ENCODE measurements at regions not wholly inside any gene's neighbourhood (a gene's known extent, or its start where the extent isn't known, plus 50 kb on each side); places are given as distances from the start of the nearest gene placed in this dataset.

DNA sequence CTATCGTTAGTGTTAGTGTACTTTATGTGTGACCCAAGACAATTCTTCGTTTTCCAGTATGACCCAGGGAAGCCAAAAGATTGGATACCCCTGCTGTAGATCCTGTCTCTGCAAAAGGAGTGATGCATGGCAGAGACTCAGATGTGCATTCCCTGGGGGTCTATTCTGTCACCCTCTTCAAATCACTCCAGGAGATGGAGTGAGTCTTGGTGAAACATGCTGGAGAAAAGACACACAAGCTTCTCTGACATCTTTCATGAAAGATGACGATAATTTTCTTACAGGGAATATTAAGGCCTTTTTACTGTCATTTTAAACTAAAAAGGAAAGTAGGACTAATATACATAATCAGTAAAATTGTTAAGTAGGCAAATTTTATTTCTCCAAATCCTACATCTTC lies 437.9 kb upstream of the SOX5 start:
- 100% methylated on average over 2 of the region's 3 CpGs for WGBS (ENCODE audit: insufficient coverage)
- no peaks in the 10 kb centered on the region for H3K4me1 ChIP-seq (ENCODE audit: control extremely low read depth in 1 of 4, control insufficient read depth in 4 of 4, insufficient read depth in 4 of 4, low read length in 3 of 4)
- ChIA-PET POLR2A (no interaction called here), CTCF (no interaction called here)
- H3K27ac ChIP-seq (ENCODE audit: insufficient read depth in 1 of 2, low read depth in 1 of 2, low read length in 2 of 2, poor library complexity in 1 of 2, severe bottlenecking in 2 of 2) = no peak overlapping the region
- H3K27me3 ChIP-seq (replicated peaks in 2 of 5; ENCODE audit: control insufficient read depth in 4 of 5, insufficient read depth in 5 of 5, low read length in 4 of 5) = no peaks in the 10 kb centered on the region
- peaks cover 0 to 24% (median 0%) of the 10 kb centered on the region in 5 experiments for H3K9me3 ChIP-seq (ENCODE audit: control extremely low read depth in 1 of 5, control insufficient read depth in 4 of 5, insufficient read depth in 2 of 5, low read depth in 1 of 5, low read length in 4 of 5)
- no peaks in the 10 kb centered on the region for H3K36me3 ChIP-seq (ENCODE audit: control insufficient read depth in 4 of 4, insufficient read depth in 4 of 4, low read length in 3 of 4)
- DNase-seq = no peak
- H3K4me3 ChIP-seq (ENCODE audit: control insufficient read depth in 1 of 7, extremely low read depth in 1 of 7, insufficient read depth in 4 of 7, low read depth in 2 of 7, low read length in 6 of 7) = no peak overlapping the region

DNA sequence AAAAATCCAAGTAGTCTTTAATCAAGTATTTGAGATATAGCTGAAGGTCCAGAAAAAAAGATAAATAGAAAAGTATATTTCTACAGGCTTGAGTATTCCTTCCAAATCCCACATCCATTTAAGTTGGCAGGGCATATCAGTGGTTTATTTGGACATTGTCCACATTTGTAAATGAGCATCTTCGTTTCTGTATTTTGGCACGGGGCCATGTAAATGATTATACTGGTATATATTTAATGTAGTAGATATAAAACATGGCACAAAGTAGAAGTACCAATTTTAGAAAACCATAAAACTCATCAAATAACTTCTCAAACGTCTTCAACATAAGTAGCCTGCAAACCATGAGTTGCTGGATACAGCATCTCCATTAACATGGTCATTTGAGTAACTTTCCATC lies 437.4 kb upstream of the SOX5 start:
- 100% methylated on average over 1 of the region's 3 CpGs for WGBS (ENCODE audit: insufficient coverage)

DNA sequence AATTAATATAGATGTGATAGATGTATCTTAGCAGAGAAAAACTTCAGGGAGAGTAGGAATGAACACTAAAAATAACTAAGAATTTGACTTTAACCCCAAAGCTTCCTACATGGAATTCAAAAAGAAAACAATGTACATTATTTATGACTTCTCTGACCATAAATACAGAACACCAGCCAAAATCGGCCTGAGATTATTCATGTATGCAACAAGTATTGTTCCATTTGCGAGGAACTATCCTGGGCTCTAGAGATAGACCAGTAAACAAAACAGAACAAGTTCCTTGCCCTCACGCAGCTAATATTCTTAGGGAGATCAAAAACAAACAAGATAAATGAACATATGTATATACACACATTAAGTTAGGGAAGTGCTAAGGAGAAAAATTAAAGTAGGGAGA lies 432.3 kb upstream of the SOX5 start:
- DNase-seq = no peak
- H3K9me3 ChIP-seq (ENCODE audit: control extremely low read depth in 1 of 5, control insufficient read depth in 4 of 5, insufficient read depth in 2 of 5, low read depth in 1 of 5, low read length in 4 of 5) = peaks cover 0 to 2% (median 0%) of the 10 kb centered on the region in 5 experiments
- peaks cover 0 to 2% (median 0%) of the 10 kb centered on the region in 4 experiments for H3K4me1 ChIP-seq (ENCODE audit: control extremely low read depth in 1 of 4, control insufficient read depth in 4 of 4, insufficient read depth in 4 of 4, low read length in 3 of 4)
- no peak overlapping the region for H3K4me3 ChIP-seq (ENCODE audit: control insufficient read depth in 1 of 7, extremely low read depth in 1 of 7, insufficient read depth in 4 of 7, low read depth in 2 of 7, low read length in 6 of 7)
- 80% methylated on average over 2 of the region's 3 CpGs for WGBS (ENCODE audit: insufficient coverage)
- CTCF ChIA-PET = no interaction called here
- H3K36me3 ChIP-seq (ENCODE audit: control insufficient read depth in 4 of 4, insufficient read depth in 4 of 4, low read length in 3 of 4) = no peaks in the 10 kb centered on the region
- H3K27me3 ChIP-seq (replicated peaks in 2 of 5; ENCODE audit: control insufficient read depth in 4 of 5, insufficient read depth in 5 of 5, low read length in 4 of 5) = no peaks in the 10 kb centered on the region
- POLR2A ChIA-PET = no interaction called here
- no peak overlapping the region for H3K27ac ChIP-seq (ENCODE audit: insufficient read depth in 1 of 2, low read depth in 1 of 2, low read length in 2 of 2, poor library complexity in 1 of 2, severe bottlenecking in 2 of 2)

More for the DNA sequence above, 437.4 kb upstream of the SOX5 start:
- CTCF ChIA-PET = interaction anchor here (1.7 kb wide), 1 partner anchor 13 kb away, joined by 3 read pairs; no protein-coding TSS in a partner anchor
- no peak for DNase-seq
- peaks cover 0 to 21% (median 0%) of the 10 kb centered on the region in 5 experiments for H3K9me3 ChIP-seq (ENCODE audit: control extremely low read depth in 1 of 5, control insufficient read depth in 4 of 5, insufficient read depth in 2 of 5, low read depth in 1 of 5, low read length in 4 of 5)
- POLR2A ChIA-PET = no interaction called here
- no peak overlapping the region for H3K27ac ChIP-seq (ENCODE audit: insufficient read depth in 1 of 2, low read depth in 1 of 2, low read length in 2 of 2, poor library complexity in 1 of 2, severe bottlenecking in 2 of 2)
- H3K27me3 ChIP-seq (replicated peaks in 2 of 5; ENCODE audit: control insufficient read depth in 4 of 5, insufficient read depth in 5 of 5, low read length in 4 of 5) = no peaks in the 10 kb centered on the region
- no peaks in the 10 kb centered on the region for H3K4me1 ChIP-seq (ENCODE audit: control extremely low read depth in 1 of 4, control insufficient read depth in 4 of 4, insufficient read depth in 4 of 4, low read length in 3 of 4)
- no peak overlapping the region for H3K4me3 ChIP-seq (ENCODE audit: control insufficient read depth in 1 of 7, extremely low read depth in 1 of 7, insufficient read depth in 4 of 7, low read depth in 2 of 7, low read length in 6 of 7)
- H3K36me3 ChIP-seq (ENCODE audit: control insufficient read depth in 4 of 4, insufficient read depth in 4 of 4, low read length in 3 of 4) = no peaks in the 10 kb centered on the region

DNA sequence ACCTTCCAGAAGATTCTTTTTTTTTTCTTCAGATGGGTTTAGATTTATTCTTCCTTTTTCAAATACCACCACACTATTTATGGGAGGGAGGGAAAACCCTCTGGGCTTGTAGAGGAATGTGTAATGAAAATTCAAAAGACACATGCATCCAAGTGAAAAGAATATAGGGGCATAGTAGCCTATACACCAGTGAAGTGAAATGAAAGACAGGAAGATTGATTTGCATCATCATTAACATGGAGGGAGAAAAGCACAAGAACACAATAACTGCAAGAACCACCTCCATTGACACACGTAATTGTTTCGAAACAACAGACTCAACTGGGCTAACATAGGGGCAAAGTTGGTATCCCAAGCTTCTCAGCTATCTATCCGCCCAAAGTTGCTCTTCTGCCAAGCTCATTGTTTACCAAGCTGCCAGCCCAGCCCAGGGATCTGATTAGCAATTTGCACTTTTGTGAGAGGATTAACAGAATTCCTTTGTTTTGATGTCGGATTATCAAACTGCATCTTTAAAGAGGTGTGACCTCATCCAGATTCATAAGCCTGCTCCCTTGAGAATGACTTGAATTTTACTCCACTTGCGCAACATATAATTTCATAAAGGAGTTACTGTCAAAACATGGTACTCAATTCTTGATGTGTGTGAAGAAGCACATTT lies 430.5 kb upstream of the SOX5 start:
- ChIA-PET POLR2A (no interaction called here), CTCF (no interaction called here)
- H3K27me3 ChIP-seq (replicated peaks in 2 of 5; ENCODE audit: control insufficient read depth in 4 of 5, insufficient read depth in 5 of 5, low read length in 4 of 5) = no peaks in the 10 kb centered on the region
- H3K9me3 ChIP-seq (ENCODE audit: control extremely low read depth in 1 of 5, control insufficient read depth in 4 of 5, insufficient read depth in 2 of 5, low read depth in 1 of 5, low read length in 4 of 5) = peaks cover 0 to 2% (median 0%) of the 10 kb centered on the region in 5 experiments
- H3K4me3 ChIP-seq (ENCODE audit: control insufficient read depth in 1 of 7, extremely low read depth in 1 of 7, insufficient read depth in 4 of 7, low read depth in 2 of 7, low read length in 6 of 7) = no peak overlapping the region
- no peak for DNase-seq
- WGBS (ENCODE audit: insufficient coverage) = 100% methylated on average over 3 of the region's 5 CpGs
- peaks cover 0 to 2% (median 0%) of the 10 kb centered on the region in 4 experiments for H3K4me1 ChIP-seq (ENCODE audit: control extremely low read depth in 1 of 4, control insufficient read depth in 4 of 4, insufficient read depth in 4 of 4, low read length in 3 of 4)
- no peak overlapping the region for H3K27ac ChIP-seq (ENCODE audit: insufficient read depth in 1 of 2, low read depth in 1 of 2, low read length in 2 of 2, poor library complexity in 1 of 2, severe bottlenecking in 2 of 2)
- H3K36me3 ChIP-seq (ENCODE audit: control insufficient read depth in 4 of 4, insufficient read depth in 4 of 4, low read length in 3 of 4) = no peaks in the 10 kb centered on the region

DNA sequence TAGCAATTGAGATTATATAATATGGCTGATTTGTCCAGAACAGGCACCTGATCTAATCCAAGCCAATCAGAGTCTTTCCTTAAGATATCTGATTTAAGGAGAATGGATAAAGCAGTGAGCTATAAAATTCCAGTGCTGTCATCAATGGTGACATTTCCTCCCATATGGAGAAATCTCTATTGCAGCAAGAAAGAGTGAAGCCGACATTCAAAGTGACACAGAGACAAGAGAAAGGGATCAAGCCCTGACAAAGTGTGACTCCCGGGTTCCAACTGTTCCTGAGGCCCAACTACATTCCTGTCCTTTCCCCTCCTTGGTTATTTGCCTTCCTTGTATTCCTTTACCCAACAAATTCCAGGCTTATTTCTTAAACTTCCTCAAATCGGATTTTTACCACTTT lies 430.0 kb upstream of the SOX5 start:
- Histone ChIP-seq H3K4me1 (ENCODE audit: control extremely low read depth in 1 of 4, control insufficient read depth in 4 of 4, insufficient read depth in 4 of 4, low read length in 3 of 4) (peaks cover 0 to 2% (median 0%) of the 10 kb centered on the region in 4 experiments), H3K27me3 (replicated peaks in 2 of 5; ENCODE audit: control insufficient read depth in 4 of 5, insufficient read depth in 5 of 5, low read length in 4 of 5) (no peaks in the 10 kb centered on the region), H3K27ac (ENCODE audit: insufficient read depth in 1 of 2, low read depth in 1 of 2, low read length in 2 of 2, poor library complexity in 1 of 2, severe bottlenecking in 2 of 2) (no peak overlapping the region), H3K36me3 (ENCODE audit: control insufficient read depth in 4 of 4, insufficient read depth in 4 of 4, low read length in 3 of 4) (no peaks in the 10 kb centered on the region), H3K9me3 (ENCODE audit: control extremely low read depth in 1 of 5, control insufficient read depth in 4 of 5, insufficient read depth in 2 of 5, low read depth in 1 of 5, low read length in 4 of 5) (peaks cover 0 to 2% (median 0%) of the 10 kb centered on the region in 5 experiments), H3K4me3 (ENCODE audit: control insufficient read depth in 1 of 7, extremely low read depth in 1 of 7, insufficient read depth in 4 of 7, low read depth in 2 of 7, low read length in 6 of 7) (no peak overlapping the region)
- CTCF ChIA-PET = no interaction called here
- no peak for DNase-seq
- 93% methylated on average over 2 of the region's 3 CpGs for WGBS (ENCODE audit: insufficient coverage)
- POLR2A ChIA-PET = no interaction called here

DNA sequence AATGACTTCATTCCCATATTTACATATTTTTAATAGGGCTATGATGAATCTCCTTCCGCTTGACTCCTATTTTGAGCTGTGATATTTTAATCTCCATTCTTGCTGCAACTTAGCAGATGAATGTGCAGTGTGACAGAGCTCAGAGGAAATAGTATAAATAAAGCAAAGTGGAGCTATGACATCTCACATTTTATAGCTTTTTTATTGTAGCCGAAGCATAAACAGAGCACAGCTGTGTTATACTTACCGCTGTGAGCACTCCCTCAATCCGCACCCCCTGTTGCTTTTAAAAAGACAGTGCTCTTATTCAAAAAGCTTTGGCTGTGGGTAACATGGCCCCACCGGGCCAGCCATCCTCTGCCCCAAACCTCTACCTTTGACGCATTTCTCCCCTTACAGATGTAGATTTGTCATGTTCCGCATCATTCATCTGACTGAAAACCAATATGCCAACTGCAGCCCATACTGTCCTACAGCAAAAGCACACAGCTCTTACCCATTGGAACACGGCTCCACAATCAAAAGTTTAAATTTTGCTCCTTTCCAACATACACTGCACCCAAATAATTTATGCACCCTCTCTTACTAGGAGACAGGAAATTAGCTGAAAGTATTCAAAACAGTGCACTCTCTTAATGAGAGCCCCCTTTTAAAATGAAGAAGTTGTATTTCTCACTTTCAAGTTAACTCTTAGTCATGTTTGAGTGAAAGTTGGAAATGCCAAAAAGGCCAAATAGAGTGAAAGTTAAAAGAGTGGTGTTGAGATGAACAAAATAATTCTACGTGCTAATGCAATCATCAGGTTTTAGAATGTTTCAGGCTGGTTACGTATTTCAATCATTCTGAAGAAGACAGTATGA lies 429.3 kb upstream of the SOX5 start:
- H3K9me3 ChIP-seq (ENCODE audit: control extremely low read depth in 1 of 5, control insufficient read depth in 4 of 5, insufficient read depth in 2 of 5, low read depth in 1 of 5, low read length in 4 of 5) = peaks cover 0 to 2% (median 0%) of the 10 kb centered on the region in 5 experiments
- CTCF ChIA-PET = interaction anchor here (1.2 kb wide), 1 partner anchor 34 kb away, joined by 3 read pairs; no protein-coding TSS in a partner anchor
- POLR2A ChIA-PET = no interaction called here
- H3K27me3 ChIP-seq (replicated peaks in 2 of 5; ENCODE audit: control insufficient read depth in 4 of 5, insufficient read depth in 5 of 5, low read length in 4 of 5) = no peaks in the 10 kb centered on the region
- H3K4me3 ChIP-seq (ENCODE audit: control insufficient read depth in 1 of 7, extremely low read depth in 1 of 7, insufficient read depth in 4 of 7, low read depth in 2 of 7, low read length in 6 of 7) = peak overlapping the region in 1 of 7 experiments; percentile 4
- peaks cover 0 to 2% (median 0%) of the 10 kb centered on the region in 4 experiments for H3K4me1 ChIP-seq (ENCODE audit: control extremely low read depth in 1 of 4, control insufficient read depth in 4 of 4, insufficient read depth in 4 of 4, low read length in 3 of 4)
- WGBS (ENCODE audit: insufficient coverage) = 82% methylated on average over 6 of the region's 10 CpGs
- peak in 2 of 3 donors; percentile 4 to 9 for DNase-seq
- H3K27ac ChIP-seq (ENCODE audit: insufficient read depth in 1 of 2, low read depth in 1 of 2, low read length in 2 of 2, poor library complexity in 1 of 2, severe bottlenecking in 2 of 2) = no peak overlapping the region
- H3K36me3 ChIP-seq (ENCODE audit: control insufficient read depth in 4 of 4, insufficient read depth in 4 of 4, low read length in 3 of 4) = no peaks in the 10 kb centered on the region

DNA sequence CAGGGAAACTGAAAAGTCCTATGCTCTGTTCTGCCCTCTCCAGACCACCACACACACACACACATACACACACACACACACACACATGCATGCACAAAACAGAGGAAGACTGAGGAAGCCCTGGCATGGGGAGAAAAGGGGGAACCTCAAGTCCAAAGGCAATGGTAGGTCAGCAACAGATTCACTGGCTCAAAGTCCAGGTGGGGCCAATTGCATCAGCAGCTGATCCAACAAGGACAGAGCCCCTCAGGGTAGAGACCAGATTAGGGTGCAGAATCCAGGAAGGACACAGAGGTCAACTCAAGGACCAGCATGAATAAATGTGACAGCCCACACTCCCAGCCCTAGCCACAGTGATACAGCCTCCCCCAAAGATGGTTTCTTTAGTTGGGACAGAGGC lies 425.0 kb upstream of the SOX5 start:
- Histone ChIP-seq H3K4me1 (ENCODE audit: control extremely low read depth in 1 of 4, control insufficient read depth in 4 of 4, insufficient read depth in 4 of 4, low read length in 3 of 4) (peaks cover 0 to 2% (median 0%) of the 10 kb centered on the region in 4 experiments), H3K27ac (ENCODE audit: insufficient read depth in 1 of 2, low read depth in 1 of 2, low read length in 2 of 2, poor library complexity in 1 of 2, severe bottlenecking in 2 of 2) (no peak overlapping the region), H3K4me3 (ENCODE audit: control insufficient read depth in 1 of 7, extremely low read depth in 1 of 7, insufficient read depth in 4 of 7, low read depth in 2 of 7, low read length in 6 of 7) (no peak overlapping the region), H3K36me3 (ENCODE audit: control insufficient read depth in 4 of 4, insufficient read depth in 4 of 4, low read length in 3 of 4) (no peaks in the 10 kb centered on the region), H3K9me3 (ENCODE audit: control extremely low read depth in 1 of 5, control insufficient read depth in 4 of 5, insufficient read depth in 2 of 5, low read depth in 1 of 5, low read length in 4 of 5) (no peaks in the 10 kb centered on the region), H3K27me3 (replicated peaks in 2 of 5; ENCODE audit: control insufficient read depth in 4 of 5, insufficient read depth in 5 of 5, low read length in 4 of 5) (no peaks in the 10 kb centered on the region)
- ChIA-PET POLR2A (no interaction called here), CTCF (no interaction called here)
- no peak for DNase-seq
